ENCODE measurements at regions not wholly inside any gene's neighbourhood (a gene's known extent, or its start where the extent isn't known, plus 50 kb on each side); places are given as distances from the start of the nearest gene placed in this dataset.

- no peak for DNase-seq
Observed at GRCh38 chr12:94031763-94032162, 116.6 kb upstream of the PLXNC1 start.

- no peak for DNase-seq
Observed at GRCh38 chr12:94032368-94032767, 116.0 kb upstream of the PLXNC1 start.

GRCh38 chr12:94033101-94033500 lies 115.3 kb upstream of the PLXNC1 start:
- DNase-seq: no peak

- DNase-seq: no peak
Observed at GRCh38 chr12:94033784-94034183, 114.6 kb upstream of the PLXNC1 start.

- no peak for DNase-seq
Observed at GRCh38 chr12:94037444-94037843, 110.9 kb upstream of the PLXNC1 start.

GRCh38 chr12:94038605-94039004 lies 109.8 kb upstream of the PLXNC1 start:
- DNase-seq: no peak

GRCh38 chr12:94039199-94039840 lies 109.1 kb upstream of the PLXNC1 start:
- DNase-seq: no peak

- no peak for DNase-seq
Observed at GRCh38 chr12:94039914-94040313, 108.5 kb upstream of the PLXNC1 start.

GRCh38 chr12:94041850-94042249 lies 106.5 kb upstream of the PLXNC1 start:
- DNase-seq: no peak

- no peak for DNase-seq
Observed at GRCh38 chr12:94042321-94042720, 106.1 kb upstream of the PLXNC1 start.

GRCh38 chr12:94046626-94047410 lies 101.6 kb upstream of the PLXNC1 start:
- DNase-seq: no peak

- no peak for DNase-seq
Observed at GRCh38 chr12:94047781-94048567, 100.4 kb upstream of the PLXNC1 start.

GRCh38 chr12:94048757-94049156 lies 99.6 kb upstream of the PLXNC1 start:
- no peak for DNase-seq

GRCh38 chr12:94049718-94050117 lies 98.7 kb upstream of the PLXNC1 start:
- DNase-seq: no peak

GRCh38 chr12:94053676-94054075 lies 94.7 kb upstream of the PLXNC1 start:
- DNase-seq: no peak

- no peak for DNase-seq
Observed at GRCh38 chr12:94055528-94055927, 92.8 kb upstream of the PLXNC1 start.

- no peak for DNase-seq
Observed at GRCh38 chr12:94056419-94057158, 91.8 kb upstream of the PLXNC1 start.

GRCh38 chr12:94057262-94058151 lies 90.9 kb upstream of the PLXNC1 start:
- no peak for DNase-seq

GRCh38 chr12:94059394-94060368 lies 88.7 kb upstream of the PLXNC1 start:
- DNase-seq: no peak

GRCh38 chr12:94062194-94062593 lies 86.2 kb upstream of the PLXNC1 start:
- DNase-seq: no peak

Data from muscle of arm (tissue), 1 donor.